Fibroblast of lung (primary cell): ENCODE measurements at regions not wholly inside any gene's neighbourhood (a gene's known extent, or its start where the extent isn't known, plus 50 kb on each side); places are given as distances from the start of the nearest gene placed in this dataset.

Experiments used
- CTCF ChIP-seq, 2 donors: IDR thresholded peaks in 1 of 2; conservative IDR thresholded peaks in 1 of 2; 1 replicate in 1 of 2; 2 replicates in 1 of 2; pipeline ENCODE4 v1.5.1; 2011 to 2012; ENCODE audit warnings: low read length in 2 of 2, control low read depth in 1 of 2, inconsistent platforms in 1 of 2, low read depth in 1 of 2, mild to moderate bottlenecking in 1 of 2
- EZH2 ChIP-seq: IDR thresholded peaks from 2 replicates; pipeline ENCODE4 v1.5.1; 2012; ENCODE audit warnings: low read length, control low read depth, mild to moderate bottlenecking; ENCODE audit errors: missing control alignments

DNA sequence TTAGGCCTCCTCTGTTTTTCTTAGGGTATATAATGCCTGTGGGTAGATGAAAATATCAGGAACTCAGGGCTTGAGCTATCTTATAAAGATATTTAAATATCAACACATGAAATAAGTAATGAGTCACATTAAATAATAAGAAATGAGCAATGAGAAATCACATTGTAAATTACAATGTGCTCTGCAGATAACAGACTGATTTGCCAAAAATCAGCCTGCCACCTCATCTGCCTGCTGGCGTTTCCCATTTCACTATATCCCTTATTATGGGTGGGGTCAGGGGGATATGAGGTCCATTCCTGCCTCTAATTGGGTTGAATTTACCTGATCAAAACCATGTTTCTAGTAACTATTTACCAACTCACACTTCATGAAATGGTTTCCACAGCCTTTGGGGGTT lies 335.2 kb downstream of the CDC5L start:
- no peak for TF ChIP-seq CTCF (conservative IDR thresholded peaks at IDR 0.05 in 1 of 2, IDR thresholded peaks at IDR 0.05 in 1 of 2; ENCODE audit: low read depth in 1 of 2, low read length in 2 of 2)
- TF ChIP-seq EZH2: no peak
